OCI-LY3 (cell line): ENCODE measurements at regions not wholly inside any gene's neighbourhood (a gene's known extent, or its start where the extent isn't known, plus 50 kb on each side); places are given as distances from the start of the nearest gene placed in this dataset.

Source experiments
- EZH2phosphoT487 ChIP-seq: fragments of 200-600 bp; shearing (Covaris generic); IDR thresholded peaks from 2 replicates; pipeline ENCODE4 v1.6.1; 2018; ENCODE audit warnings: antibody characterized with exemption, mixed run types, low read depth
- TF ChIP-seq, protein P1 (sequence below): fragments of 200-600, 300-600 bp; sonication (generic); IDR thresholded peaks from 2 replicates; pipeline ENCODE4 v1.5.1; 2014; ENCODE audit warnings: antibody characterized with exemption, low read length, low read depth

- TF ChIP-seq, protein P1, sequence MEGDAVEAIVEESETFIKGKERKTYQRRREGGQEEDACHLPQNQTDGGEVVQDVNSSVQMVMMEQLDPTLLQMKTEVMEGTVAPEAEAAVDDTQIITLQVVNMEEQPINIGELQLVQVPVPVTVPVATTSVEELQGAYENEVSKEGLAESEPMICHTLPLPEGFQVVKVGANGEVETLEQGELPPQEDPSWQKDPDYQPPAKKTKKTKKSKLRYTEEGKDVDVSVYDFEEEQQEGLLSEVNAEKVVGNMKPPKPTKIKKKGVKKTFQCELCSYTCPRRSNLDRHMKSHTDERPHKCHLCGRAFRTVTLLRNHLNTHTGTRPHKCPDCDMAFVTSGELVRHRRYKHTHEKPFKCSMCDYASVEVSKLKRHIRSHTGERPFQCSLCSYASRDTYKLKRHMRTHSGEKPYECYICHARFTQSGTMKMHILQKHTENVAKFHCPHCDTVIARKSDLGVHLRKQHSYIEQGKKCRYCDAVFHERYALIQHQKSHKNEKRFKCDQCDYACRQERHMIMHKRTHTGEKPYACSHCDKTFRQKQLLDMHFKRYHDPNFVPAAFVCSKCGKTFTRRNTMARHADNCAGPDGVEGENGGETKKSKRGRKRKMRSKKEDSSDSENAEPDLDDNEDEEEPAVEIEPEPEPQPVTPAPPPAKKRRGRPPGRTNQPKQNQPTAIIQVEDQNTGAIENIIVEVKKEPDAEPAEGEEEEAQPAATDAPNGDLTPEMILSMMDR = no peak
- no peak for TF ChIP-seq EZH2phosphoT487
Measured at GRCh38 chr12:93010461-93010860, 81.4 kb upstream of the EEA1 start.
